ENCODE measurements at regions not wholly inside any gene's neighbourhood (a gene's known extent, or its start where the extent isn't known, plus 50 kb on each side); places are given as distances from the start of the nearest gene placed in this dataset.

DNA sequence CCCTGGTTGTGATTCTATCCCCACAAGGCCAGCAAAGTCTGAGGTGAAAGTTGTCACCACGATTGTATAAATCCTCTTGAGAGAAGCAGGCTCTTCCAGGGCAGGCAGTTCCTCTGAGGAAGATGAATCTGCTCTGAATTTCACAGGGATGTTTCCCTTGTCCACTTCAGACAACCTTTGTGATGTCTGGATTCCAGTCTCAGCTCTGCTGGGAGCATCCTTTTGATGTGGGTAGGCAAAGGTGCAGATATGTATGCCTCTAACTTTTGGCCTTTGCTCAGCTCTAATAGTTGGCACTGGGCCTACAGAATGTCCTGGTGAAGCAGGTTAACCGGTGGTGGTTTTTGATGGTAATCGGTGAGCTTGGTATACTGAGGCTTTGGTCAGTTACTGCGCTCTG, 50.6 kb upstream of the WDR1 start:
- H3K4me3 ChIP-seq (ENCODE audit: low read depth, low read length), result no peak overlapping the region
- TF ChIP-seq, protein P1, sequence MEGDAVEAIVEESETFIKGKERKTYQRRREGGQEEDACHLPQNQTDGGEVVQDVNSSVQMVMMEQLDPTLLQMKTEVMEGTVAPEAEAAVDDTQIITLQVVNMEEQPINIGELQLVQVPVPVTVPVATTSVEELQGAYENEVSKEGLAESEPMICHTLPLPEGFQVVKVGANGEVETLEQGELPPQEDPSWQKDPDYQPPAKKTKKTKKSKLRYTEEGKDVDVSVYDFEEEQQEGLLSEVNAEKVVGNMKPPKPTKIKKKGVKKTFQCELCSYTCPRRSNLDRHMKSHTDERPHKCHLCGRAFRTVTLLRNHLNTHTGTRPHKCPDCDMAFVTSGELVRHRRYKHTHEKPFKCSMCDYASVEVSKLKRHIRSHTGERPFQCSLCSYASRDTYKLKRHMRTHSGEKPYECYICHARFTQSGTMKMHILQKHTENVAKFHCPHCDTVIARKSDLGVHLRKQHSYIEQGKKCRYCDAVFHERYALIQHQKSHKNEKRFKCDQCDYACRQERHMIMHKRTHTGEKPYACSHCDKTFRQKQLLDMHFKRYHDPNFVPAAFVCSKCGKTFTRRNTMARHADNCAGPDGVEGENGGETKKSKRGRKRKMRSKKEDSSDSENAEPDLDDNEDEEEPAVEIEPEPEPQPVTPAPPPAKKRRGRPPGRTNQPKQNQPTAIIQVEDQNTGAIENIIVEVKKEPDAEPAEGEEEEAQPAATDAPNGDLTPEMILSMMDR (IDR thresholded peaks at IDR 0.05; ENCODE audit: low read depth, low read length), result no peak
- in situ Hi-C loops (cut with HindIII; ENCODE audit: low sequenced_read_pairs), result loop anchor here (25.0 kb wide), 1 partner anchor 370 kb away; no protein-coding TSS in a partner anchor
- DNase-seq (ENCODE audit: low read depth, low spot score), result no peak

All from astrocyte of the spinal cord (primary cell).